ENCODE measurements at regions not wholly inside any gene's neighbourhood (a gene's known extent, or its start where the extent isn't known, plus 50 kb on each side); places are given as distances from the start of the nearest gene placed in this dataset.

DNA sequence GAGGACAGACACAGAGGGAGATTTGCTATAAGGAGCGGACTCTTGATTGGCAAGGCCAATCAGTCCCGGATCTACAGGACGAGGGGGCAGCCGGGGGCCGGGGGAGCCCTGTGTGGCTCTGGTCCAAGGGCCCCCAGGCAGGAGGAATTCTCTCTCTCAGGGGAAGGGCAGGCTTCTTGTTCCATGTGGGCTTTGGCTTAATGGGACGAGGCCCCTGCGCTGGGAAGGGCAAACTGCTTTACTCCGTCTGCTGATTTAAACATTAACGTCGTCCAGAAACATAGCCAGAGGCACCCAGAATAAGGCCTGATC is 75.9 kb downstream of the TMEM18 start:
- TF ChIP-seq, protein P1, sequence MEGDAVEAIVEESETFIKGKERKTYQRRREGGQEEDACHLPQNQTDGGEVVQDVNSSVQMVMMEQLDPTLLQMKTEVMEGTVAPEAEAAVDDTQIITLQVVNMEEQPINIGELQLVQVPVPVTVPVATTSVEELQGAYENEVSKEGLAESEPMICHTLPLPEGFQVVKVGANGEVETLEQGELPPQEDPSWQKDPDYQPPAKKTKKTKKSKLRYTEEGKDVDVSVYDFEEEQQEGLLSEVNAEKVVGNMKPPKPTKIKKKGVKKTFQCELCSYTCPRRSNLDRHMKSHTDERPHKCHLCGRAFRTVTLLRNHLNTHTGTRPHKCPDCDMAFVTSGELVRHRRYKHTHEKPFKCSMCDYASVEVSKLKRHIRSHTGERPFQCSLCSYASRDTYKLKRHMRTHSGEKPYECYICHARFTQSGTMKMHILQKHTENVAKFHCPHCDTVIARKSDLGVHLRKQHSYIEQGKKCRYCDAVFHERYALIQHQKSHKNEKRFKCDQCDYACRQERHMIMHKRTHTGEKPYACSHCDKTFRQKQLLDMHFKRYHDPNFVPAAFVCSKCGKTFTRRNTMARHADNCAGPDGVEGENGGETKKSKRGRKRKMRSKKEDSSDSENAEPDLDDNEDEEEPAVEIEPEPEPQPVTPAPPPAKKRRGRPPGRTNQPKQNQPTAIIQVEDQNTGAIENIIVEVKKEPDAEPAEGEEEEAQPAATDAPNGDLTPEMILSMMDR (IDR thresholded peaks at IDR 0.05 in 4 of 5, conservative IDR thresholded peaks at IDR 0.05 in 1 of 5), result no peak
- no peak for TF ChIP-seq POLR2A (IDR thresholded peaks at IDR 0.05)

Measured in gastrocnemius medialis (tissue), 4 donors.